HG03354 (cell line): ENCODE measurements at regions not wholly inside any gene's neighbourhood (a gene's known extent, or its start where the extent isn't known, plus 50 kb on each side); places are given as distances from the start of the nearest gene placed in this dataset.

Experiments used
- ATAC-seq: cut with Tn5 transposase; IDR thresholded peaks from one replicate; pipeline ENCODE4 v1.9.1; 2021; ENCODE audit warnings: mild to moderate bottlenecking; ENCODE audit not compliant: unreplicated experiment, poor library complexity, severe bottlenecking

DNA sequence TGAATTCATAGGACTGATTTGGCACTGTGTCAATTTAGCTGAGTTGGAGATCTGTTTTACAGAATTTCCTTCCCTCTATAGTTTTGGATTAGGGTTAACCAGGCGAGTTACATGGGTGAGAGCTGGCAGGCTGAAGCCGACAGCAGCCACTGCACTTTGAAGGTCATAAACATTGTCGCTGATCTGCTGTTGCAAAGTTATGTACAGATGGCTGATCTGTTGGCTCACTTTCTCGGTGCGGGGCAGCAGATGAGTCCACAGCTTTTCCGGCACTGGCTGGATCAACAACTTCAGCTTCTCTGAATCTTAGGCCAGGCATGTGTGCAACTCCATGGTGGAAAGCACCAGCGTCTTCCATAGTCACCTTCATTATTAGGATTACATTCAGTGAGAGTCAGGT is 173.7 kb downstream of the GPAT3 start:
- ATAC-seq, result no peak

DNA sequence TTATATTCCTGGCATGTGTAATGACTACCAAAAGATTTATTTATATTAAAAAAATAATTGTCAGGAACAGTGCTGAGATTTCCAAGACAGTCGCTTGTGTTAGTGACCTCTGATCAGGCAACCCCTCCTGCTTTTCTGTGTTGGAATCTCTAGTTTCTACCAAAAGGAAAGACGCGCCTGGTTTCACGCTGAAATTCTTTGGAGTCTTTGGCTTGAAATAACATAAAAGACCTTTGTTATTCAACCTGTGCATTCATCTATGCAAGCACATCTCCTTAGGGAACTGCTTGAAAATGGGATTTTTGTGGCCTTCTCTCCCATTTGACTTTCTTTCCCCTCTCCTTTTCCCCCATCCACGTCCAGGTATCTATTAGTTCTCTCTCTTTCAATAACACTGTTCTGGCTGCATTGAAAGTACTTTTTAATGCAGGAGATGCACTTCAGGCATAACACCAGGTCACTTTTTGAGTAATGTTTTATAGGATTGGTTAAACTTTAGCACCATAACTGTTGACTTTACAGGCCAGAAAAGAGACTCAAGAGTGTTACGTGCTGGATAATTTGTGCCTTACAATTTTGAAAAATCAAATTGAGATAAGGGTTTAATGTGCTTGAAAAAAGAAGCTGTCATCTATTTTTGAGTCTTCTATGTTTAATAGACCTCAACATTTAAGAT is 172.7 kb downstream of the GPAT3 start:
- no peak for ATAC-seq

DNA sequence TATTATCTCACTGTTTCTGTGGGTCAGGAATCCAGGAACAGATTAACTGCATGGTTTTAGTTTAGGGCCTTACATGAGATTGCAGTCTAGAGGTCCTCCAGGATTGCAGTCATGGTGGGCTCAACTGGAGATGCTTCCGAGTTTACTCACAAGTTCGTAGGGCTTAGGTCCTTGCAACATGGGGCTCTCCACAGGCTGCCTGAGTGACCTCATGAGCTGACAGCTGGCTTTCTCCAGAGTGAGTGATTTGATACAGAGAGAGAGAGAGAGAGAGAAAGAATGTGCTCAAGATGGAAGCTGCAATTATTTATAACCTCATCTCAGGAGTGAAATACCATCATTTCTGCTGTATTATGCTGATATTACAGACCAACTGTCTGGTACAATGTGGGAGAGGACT is 168.9 kb downstream of the GPAT3 start:
- ATAC-seq, result no peak

DNA sequence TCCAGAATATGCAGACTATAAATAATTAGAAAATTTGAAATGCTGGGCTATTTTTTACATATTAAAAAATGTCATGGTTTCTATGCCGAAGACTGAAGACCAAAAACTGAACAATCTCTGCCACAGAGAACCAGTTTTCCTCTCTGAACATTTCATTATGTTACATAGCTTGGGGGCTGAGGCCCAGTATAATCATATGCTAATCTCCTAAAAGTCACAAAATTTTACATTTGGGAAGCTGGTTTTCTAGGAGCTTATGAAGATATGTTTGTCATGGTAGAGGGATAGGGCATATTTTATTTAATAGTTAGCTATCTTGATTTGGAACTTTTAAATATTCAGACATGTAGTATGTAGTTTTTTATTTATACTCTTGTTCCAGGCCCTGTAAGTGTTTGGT is 167.8 kb downstream of the GPAT3 start:
- no peak for ATAC-seq

DNA sequence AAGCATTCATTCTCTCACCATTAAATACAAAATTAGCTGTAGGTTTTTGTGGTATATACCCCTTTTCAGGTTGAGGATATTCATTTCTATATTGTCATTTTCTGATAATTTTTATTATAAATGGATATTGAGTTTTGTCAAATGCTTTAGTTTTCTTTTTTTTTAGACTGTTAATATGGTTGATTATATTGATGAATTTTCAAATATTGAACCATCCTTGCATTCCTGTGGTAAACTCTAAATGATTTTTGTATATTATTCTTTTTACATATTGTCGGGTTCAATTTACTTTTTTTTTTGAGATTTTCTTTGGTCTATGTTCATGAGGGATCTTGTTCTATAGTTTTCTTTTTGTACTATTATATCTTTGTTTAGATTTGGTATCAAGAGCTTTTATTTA is 165.1 kb downstream of the GPAT3 start:
- ATAC-seq, result no peak

GRCh38 chr4:83699358-83699757 is 163.4 kb downstream of the GPAT3 start:
- no peak for ATAC-seq

GRCh38 chr4:83692028-83692427 is 156.1 kb downstream of the GPAT3 start:
- no peak for ATAC-seq

GRCh38 chr4:83686166-83686565 is 150.3 kb downstream of the GPAT3 start:
- no peak for ATAC-seq

- ATAC-seq, result no peak
Measured at GRCh38 chr4:83679692-83680091, 143.8 kb downstream of the GPAT3 start.

DNA sequence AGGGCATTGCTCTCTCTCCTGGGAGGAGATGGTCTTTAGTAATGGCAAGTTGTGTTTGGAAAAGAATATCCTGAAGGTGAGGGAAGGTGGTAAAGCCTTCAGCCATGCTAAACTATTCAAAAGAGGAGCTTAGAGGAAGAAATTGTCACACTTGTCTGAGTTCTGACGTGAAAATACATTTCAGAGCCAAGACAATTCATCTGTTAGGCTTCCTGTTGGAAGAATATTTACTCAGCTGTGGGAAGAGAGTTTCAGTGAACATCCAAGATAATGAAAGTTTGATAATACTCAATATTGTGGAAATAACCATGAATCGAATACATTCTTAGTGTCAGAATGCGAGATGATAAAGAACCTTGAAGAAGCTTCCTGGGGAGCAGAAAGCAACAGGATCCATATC is 143.3 kb downstream of the GPAT3 start:
- ATAC-seq, result no peak

DNA sequence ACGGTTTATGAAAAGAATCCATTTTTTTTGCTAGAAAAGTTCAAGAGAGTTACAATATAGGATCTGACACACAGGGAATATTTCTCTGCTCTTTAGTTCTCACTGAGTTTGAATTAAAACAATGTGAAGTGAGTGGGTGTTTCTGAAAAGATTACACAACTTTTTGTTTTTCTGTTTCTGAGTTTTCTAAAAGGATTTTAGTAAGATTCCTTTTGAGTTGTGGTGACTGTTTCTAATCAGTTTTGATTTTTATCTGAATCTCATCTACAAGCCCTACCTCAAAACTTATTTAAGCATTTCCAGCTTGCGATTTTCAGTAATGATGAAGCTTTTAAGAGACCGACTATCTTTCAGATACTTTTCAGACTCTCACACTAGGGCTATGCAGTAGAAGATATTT is 141.7 kb downstream of the GPAT3 start:
- ATAC-seq, result no peak

GRCh38 chr4:83664741-83665140 is 128.8 kb downstream of the GPAT3 start:
- ATAC-seq, result no peak

DNA sequence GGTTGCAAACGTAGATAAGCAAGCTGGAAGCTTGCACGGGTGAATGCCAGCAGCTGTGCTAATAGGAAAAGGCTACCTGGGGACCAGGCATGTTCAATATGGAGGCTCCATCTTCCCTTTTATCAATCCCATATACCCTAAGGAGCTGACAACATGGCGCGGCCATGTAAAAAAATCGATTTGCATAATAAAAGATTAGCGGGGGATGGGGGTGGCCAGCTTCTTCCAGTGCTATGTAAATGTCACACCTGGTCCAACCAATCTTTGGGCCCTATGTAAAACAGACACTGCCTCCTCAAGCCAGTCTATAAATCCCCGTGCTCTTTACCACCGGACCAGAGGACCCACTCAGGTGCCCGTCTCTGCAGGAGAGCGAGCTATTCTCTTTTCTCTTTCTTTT is 128.2 kb downstream of the GPAT3 start:
- no peak for ATAC-seq

DNA sequence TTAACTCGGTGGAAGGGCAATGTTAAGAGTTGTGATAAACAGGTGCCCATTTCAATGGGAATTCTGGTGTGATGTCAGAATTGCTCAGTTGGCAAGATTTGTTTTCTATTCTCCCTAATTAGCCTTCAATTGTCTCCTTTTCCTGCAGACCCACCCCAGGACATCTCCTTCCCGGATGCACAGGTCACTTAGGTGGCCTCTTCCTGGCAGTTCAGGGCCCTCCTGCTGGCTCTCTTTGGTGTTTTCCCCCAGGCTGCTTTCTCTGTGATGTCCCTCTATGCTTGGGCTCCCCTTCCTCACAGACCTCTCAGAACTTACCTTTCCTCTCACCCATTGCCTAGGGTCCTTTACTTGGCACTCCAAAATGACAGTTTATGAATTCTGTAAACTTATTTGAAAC is 126.3 kb downstream of the GPAT3 start:
- ATAC-seq, result no peak

- ATAC-seq, result no peak
Measured at GRCh38 chr4:83661359-83661758, 125.5 kb downstream of the GPAT3 start.

GRCh38 chr4:83660578-83660977 is 124.7 kb downstream of the GPAT3 start:
- no peak for ATAC-seq

GRCh38 chr4:83658806-83659205 is 122.9 kb downstream of the GPAT3 start:
- no peak for ATAC-seq

DNA sequence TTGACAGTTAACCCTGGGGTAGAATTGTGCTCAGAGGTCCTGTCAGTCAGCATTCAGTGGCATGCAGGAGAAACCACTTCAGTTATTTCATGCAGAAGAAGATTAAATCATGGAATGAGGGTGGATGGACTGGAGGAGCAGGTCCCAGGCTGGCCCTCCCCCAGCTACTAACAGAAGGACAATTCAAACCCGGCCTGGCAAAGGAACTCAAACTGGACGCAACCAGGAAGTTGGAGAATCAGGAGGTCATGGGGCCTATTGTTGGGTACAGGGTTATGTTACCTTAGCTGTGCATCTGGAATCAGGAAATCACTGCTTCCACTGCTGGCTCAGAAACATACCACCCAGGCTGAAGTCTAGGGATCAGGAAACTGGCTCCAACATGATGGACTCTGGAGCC is 121.4 kb downstream of the GPAT3 start:
- ATAC-seq, result no peak
